ENCODE measurements at regions not wholly inside any gene's neighbourhood (a gene's known extent, or its start where the extent isn't known, plus 50 kb on each side); places are given as distances from the start of the nearest gene placed in this dataset.

DNA sequence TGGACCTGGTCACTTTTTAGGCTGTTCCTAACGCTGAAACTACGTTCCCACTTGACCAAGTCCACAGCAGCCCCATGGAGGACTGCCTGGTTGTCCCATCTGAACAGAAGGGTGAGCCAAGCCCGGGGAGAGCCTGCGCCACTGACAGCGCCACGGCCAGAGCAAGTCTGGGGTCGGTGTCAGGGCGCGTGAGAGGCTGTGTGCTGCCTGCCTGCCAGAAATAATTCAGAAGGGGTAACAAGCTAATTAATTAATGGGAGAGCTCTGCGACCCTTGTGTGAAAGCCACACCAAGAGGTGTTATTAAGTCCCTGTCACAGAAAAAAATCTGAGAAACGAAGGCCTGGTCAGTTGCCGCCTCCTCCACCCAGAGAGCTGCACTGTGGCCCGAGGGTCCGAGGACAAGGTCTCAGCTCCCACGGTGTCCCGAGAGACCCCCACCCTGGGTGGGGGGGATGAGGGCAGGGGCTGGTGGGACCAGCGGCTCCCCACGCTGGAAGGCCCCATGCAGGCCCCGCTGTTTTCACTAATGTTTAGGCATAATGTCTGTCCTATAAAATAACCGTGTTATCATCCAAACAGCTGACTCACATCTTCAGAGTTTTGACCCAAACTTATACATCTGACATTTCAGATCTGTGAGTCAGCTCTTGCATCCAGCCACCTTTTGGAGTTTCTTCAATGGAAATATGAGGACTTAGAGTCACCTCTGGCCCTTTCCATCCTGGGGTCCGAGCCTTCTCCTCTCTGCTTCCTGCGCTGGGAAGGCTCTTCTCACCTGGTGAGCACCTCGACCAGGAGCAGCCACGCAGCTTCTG, 58.5 kb downstream of the DLL1 start:
- no peaks in the 10 kb centered on the region for H3K9me3 ChIP-seq (ENCODE audit: low read depth, low read length)
- no peaks in the 10 kb centered on the region for H3K27me3 ChIP-seq (ENCODE audit: insufficient read depth, low read length)
- H3K4me3 ChIP-seq (ENCODE audit: low read length): no peak overlapping the region
- no peaks in the 10 kb centered on the region for H3K4me1 ChIP-seq (ENCODE audit: insufficient read depth, low read length)

DNA sequence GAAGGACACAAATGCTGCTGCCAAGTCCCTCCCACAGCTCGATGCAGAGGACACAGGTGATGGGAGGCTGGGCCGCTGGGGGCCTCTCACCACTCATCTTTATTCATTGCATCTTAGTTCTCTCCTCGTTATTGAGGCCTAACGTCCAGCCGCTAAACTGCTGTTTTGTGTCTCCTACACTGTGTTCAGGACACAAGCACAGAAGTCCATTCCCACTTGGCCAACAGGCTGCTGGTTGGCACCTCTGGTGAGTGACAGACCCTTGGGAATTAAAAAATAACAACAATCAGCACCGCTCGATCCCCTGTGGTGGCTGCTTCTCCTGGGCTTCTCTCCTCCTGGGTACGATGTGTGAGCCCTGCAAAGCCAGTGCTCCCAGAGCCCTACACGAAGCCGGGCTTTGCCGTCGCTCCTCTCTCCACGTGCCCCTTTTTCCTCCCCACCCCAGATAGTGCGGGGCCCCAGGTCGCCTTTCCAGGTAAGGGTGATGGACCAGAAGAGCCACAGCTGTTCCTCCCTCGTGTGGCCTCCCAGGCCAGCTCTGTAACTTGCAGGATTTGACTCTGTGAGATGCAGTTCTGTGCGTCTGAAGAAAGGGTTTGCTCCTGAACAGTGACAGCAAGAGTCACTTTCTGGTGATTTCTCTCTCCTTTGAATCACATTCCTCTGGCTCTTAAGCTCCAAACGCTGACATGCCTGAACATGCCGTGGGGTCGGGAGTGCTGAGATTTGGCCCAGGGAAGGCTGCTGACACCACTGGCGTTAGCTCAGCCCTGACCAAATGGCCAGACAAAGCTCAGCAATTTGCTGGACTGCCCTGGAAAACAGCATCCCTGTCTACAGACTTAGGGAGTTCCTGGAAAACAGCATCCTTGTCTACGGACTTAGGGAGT, 59.3 kb downstream of the DLL1 start:
- Histone ChIP-seq H3K9me3 (ENCODE audit: low read depth, low read length) (no peaks in the 10 kb centered on the region), H3K4me1 (ENCODE audit: insufficient read depth, low read length) (no peaks in the 10 kb centered on the region), H3K4me3 (ENCODE audit: low read length) (no peak overlapping the region), H3K27me3 (ENCODE audit: insufficient read depth, low read length) (no peaks in the 10 kb centered on the region)

DNA sequence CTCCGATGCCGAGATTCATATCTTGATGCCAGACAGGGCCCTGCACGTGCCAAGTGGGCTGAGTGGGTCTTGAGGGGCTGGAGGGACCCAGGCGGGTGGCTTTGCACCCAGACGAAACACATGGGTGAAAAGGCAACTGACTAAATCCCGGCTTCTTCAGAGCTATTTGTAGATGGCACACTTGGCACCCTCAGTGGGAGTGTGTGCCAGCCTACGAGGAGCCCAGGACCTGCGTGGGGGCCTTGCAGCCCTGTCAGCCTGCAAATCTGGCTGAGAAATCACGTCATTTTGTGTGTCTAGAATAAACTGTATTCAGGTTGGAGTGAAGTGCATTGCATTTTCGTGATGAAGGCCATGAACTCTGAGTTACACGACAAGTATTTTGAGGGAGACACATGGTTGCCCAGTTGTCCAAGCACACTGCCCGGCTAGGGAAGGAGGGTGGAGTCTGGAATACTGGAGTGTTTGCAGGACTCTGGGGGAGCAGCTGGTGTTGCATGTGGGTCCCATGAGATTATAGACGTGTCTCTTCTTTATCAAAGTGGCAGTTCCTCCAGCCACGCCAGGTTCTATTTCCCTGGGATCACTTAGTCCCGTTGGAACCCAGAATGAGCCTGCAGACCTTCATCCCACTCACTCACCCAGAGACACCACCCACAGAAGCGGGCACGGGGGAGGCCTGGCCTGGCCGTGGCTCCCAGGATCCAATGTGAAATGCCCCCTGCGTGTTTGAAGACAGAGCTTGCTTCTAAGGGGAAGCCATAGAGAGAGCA, 60.2 kb downstream of the DLL1 start:
- H3K4me1 ChIP-seq (ENCODE audit: insufficient read depth, low read length): no peaks in the 10 kb centered on the region
- H3K9me3 ChIP-seq (ENCODE audit: low read depth, low read length): no peaks in the 10 kb centered on the region
- no peaks in the 10 kb centered on the region for H3K27me3 ChIP-seq (ENCODE audit: insufficient read depth, low read length)
- H3K4me3 ChIP-seq (ENCODE audit: low read length): no peak overlapping the region

DNA sequence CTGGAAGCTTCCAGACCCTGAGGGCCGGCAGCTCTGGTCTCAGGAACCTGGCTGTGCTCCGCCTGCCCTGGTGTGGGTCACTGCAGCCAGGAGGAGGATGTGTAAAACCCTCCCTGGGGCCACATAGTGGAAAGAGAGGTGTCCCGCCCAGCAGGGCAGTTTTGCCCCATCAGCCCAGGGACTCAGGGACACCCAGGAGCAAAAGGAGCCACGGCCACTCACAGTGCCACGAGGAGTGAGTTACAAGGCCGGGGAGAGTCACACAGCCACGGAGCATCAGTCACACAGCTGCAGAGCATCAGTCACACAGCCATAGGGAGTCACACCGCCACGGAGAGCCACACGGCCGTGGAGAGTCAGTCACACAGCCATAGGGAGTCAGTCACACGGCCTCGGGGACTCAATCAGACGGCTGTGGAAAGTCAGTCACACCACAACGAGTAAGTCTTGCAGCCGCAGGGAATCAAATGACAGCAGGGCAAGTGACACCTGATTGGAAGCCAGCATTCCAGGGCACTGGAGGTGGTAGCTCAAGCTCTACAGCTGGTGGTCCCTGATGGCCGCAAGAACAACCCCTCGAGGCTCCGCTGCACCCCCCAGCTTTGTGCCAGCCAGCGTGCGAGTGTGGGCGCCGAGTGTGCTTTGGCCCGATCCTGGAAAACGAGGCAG, 60.9 kb downstream of the DLL1 start:
- H3K4me1 ChIP-seq (ENCODE audit: insufficient read depth, low read length): no peaks in the 10 kb centered on the region
- H3K4me3 ChIP-seq (ENCODE audit: low read length): no peak overlapping the region
- H3K9me3 ChIP-seq (ENCODE audit: low read depth, low read length): no peaks in the 10 kb centered on the region
- H3K27me3 ChIP-seq (ENCODE audit: insufficient read depth, low read length): no peaks in the 10 kb centered on the region

DNA sequence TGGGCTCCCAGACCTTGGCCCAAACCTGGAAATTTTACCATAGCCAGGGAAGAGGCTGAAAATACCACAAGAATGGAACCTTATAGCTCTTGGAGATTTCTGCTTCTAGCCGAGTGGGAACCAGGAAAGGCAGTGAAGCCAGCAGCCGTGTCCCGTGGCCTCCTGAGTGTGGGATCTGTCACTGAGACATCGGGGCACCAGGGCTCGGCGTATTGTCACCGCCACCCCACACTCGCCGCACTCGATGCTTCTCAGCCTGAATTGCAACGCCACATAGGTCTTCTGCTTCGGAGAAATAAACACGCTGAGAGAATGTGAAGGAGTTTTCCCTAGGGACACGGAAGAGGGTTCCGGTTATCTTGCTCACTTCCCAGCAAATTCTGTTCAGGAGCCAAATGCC, 61.5 kb downstream of the DLL1 start:
- no peak overlapping the region for H3K4me3 ChIP-seq (ENCODE audit: low read length)
- H3K9me3 ChIP-seq (ENCODE audit: low read depth, low read length): no peaks in the 10 kb centered on the region
- H3K27me3 ChIP-seq (ENCODE audit: insufficient read depth, low read length): no peaks in the 10 kb centered on the region
- no peaks in the 10 kb centered on the region for H3K4me1 ChIP-seq (ENCODE audit: insufficient read depth, low read length)

DNA sequence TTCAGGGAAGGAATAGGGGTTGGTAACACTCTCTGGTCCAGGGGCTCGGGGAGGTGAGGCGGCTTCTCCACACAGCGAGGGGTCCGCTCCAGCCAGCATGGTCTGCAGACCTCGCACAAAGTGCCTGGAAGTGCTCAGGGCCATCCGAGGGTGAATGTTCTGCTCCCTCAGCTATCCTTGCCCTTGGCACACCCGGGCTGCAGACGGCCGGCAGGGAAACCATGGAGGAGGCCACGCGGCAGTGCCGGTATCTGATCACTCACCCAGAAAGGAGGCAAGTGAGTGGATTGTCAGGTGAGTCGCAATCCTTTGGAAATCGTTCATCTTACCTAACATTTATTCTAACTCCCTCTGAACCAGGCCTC, 62.0 kb downstream of the DLL1 start:
- no peaks in the 10 kb centered on the region for H3K9me3 ChIP-seq (ENCODE audit: low read depth, low read length)
- no peaks in the 10 kb centered on the region for H3K27me3 ChIP-seq (ENCODE audit: insufficient read depth, low read length)
- no peaks in the 10 kb centered on the region for H3K4me1 ChIP-seq (ENCODE audit: insufficient read depth, low read length)
- no peak overlapping the region for H3K4me3 ChIP-seq (ENCODE audit: low read length)

DNA sequence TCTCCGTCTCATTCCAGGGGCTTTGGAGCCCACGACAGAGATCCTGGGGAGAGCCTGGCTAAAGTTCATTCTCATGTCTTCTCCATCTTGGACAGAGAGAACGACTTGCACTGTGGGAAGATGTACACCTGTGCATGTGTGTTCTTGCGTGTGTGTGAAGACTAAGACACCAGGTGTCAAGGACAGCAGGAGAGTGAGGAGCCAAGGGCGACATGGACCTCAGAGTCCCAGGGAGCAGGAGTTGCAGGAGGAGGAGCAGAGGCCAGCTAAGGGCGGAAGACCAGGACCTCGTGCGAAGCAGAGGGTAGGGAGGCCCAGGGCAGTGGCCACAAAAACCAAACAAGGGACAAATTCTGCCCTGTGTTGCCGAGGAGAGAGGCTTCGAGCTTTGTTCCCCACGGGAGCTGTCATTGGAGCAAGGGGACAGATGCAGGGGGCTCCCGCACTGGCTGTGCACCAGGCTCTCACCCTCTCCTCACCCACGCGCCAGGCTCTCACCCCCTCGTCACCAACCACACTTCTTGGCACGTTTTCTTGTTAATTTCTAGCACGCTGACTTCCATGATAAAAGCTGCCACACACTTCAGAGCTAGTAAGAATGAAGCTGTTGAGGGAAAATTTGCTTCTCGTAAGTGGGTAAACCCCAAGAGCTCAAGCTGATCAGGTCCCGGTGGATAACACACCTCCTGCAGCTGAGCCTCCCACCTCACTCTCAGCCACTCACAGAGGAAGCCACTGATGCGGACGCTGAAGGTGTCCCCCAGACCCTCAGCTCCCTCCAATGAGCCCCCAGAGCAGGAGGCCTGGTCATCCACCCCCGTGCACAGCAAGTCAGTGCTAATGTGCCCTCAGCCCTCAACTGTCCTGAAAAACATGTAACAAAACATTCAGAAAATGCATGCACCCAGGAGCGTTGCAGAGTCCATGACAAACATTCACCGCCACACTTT, 62.6 kb downstream of the DLL1 start:
- no peaks in the 10 kb centered on the region for H3K27me3 ChIP-seq (ENCODE audit: insufficient read depth, low read length)
- no peak overlapping the region for H3K4me3 ChIP-seq (ENCODE audit: low read length)
- no peaks in the 10 kb centered on the region for H3K9me3 ChIP-seq (ENCODE audit: low read depth, low read length)
- peaks cover 1% of the 10 kb centered on the region for H3K4me1 ChIP-seq (ENCODE audit: insufficient read depth, low read length)

DNA sequence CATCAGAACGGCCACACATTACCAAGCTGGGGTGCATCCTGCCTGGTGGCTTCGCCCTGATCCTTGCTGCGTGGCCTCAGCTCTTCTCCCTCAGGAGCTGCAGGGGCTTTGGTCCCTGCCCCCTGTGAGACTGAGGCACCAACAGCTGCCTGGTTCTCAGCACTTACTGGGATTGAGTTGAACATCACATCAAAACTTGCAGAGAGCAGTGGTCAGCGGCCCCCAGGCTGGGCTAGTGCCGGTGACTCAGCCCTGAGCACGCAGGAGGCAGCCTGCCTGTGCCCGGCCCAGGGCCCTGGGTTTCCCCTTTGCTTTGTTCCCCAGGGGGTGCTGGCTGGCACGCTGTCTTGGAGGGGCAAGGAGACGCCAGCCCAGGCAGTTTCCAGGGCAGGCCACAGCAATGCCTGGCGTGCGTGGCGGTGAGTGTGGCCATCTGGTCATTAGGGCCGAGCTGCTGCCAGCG, 63.3 kb downstream of the DLL1 start:
- Histone ChIP-seq H3K27me3 (ENCODE audit: insufficient read depth, low read length) (no peaks in the 10 kb centered on the region), H3K9me3 (ENCODE audit: low read depth, low read length) (no peaks in the 10 kb centered on the region), H3K4me3 (ENCODE audit: low read length) (no peak overlapping the region), H3K4me1 (ENCODE audit: insufficient read depth, low read length) (peaks cover 8% of the 10 kb centered on the region)

DNA sequence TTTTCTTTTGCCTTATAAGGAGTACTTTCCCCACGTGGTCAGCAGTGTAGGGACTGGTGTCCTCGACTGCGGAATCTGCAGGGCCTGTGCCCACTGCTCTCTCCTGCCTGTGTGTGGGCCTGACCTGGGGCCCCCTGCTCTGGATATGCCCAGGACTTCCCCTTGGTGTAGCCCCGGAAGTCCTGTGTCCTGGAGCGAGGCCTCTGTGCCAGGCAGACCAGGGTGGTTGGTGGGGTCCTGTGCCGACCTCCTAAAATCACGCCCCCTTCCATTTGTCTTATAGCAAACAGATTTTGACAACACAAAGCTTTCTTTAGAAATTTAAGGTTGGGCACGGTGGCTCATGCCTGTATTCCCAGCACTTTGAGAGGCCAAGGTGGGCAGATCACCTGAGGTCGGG, 64.2 kb downstream of the DLL1 start:
- no peaks in the 10 kb centered on the region for H3K27me3 ChIP-seq (ENCODE audit: insufficient read depth, low read length)
- peaks cover 10% of the 10 kb centered on the region for H3K4me1 ChIP-seq (ENCODE audit: insufficient read depth, low read length)
- H3K9me3 ChIP-seq (ENCODE audit: low read depth, low read length): no peaks in the 10 kb centered on the region
- H3K4me3 ChIP-seq (ENCODE audit: low read length): no peak overlapping the region

DNA sequence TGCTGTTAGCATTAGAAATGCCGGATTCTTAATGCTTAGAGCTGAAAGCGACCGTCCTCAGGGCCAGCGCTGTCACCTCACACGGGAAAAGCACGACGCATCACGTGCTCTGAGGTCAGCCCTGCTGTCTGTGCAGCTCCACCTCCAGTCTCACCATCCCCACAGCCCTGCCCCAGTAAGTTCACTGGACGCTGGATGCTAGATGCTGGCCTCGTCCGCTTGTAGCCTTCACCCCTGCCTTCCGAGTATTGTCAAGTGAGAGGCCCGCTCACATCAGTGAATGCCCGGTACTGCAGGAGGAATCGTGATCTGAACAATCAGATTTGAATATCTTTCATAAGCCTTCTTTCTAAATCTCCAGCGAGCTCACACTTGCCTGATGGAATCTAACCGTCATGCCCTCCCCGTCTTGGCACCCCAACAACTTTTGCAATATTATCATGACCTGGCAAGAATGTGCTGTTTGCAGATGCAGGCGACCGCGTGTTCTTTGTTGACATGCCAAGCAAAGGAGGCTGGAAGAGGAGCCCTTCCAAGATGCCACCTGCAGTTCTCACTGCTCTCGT, 64.9 kb downstream of the DLL1 start:
- Histone ChIP-seq H3K4me3 (ENCODE audit: low read length) (no peak overlapping the region), H3K9me3 (ENCODE audit: low read depth, low read length) (no peaks in the 10 kb centered on the region), H3K27me3 (ENCODE audit: insufficient read depth, low read length) (no peaks in the 10 kb centered on the region), H3K4me1 (ENCODE audit: insufficient read depth, low read length) (peaks cover 10% of the 10 kb centered on the region)

DNA sequence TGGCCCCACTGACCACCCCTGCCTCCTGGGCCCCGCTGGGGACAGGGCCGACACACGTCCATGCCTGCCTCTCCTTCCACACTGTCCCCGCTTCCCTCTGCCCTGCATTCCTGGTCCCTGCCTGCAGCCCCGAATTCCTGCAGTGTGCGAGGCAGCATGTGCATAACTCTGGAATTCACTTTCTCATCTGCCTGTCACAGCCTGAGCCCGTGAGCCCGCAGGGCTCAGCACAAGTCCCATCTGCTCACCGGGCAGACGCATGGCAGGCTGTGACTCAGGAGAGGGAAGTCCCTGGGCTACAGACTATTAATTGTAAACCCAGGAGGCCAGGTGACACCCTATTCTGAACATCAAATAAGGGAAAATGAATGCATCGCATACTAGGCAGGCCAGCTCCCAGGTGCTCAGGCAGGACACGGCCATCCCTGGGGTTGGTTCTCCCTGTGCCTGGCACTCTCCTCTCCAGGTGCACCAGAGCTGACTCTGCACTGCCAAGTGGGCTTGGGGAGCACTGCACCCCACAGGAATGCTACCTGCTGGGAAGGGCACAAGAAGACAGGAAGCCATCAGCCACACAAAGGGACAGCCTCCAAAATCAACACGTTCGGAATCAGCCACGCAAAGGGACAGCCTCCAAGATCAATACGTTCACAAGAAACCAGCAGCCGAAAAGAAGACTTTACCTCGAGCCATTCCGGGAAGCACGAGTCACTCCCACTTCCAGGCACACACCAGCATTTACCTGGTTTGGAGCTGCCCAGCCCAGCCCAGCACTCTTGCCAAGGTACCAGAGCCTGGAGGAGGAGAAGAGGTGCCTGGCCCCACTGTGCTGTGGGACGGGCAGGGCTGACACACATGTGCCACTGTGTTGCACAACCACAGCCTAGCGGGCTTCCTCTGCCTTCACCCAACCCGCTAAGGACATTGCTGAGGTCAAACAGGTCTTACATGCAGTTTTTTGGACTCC, 65.9 kb downstream of the DLL1 start:
- Histone ChIP-seq H3K4me1 (ENCODE audit: insufficient read depth, low read length) (peaks cover 10% of the 10 kb centered on the region), H3K9me3 (ENCODE audit: low read depth, low read length) (no peaks in the 10 kb centered on the region), H3K4me3 (ENCODE audit: low read length) (no peak overlapping the region), H3K27me3 (ENCODE audit: insufficient read depth, low read length) (no peaks in the 10 kb centered on the region)

DNA sequence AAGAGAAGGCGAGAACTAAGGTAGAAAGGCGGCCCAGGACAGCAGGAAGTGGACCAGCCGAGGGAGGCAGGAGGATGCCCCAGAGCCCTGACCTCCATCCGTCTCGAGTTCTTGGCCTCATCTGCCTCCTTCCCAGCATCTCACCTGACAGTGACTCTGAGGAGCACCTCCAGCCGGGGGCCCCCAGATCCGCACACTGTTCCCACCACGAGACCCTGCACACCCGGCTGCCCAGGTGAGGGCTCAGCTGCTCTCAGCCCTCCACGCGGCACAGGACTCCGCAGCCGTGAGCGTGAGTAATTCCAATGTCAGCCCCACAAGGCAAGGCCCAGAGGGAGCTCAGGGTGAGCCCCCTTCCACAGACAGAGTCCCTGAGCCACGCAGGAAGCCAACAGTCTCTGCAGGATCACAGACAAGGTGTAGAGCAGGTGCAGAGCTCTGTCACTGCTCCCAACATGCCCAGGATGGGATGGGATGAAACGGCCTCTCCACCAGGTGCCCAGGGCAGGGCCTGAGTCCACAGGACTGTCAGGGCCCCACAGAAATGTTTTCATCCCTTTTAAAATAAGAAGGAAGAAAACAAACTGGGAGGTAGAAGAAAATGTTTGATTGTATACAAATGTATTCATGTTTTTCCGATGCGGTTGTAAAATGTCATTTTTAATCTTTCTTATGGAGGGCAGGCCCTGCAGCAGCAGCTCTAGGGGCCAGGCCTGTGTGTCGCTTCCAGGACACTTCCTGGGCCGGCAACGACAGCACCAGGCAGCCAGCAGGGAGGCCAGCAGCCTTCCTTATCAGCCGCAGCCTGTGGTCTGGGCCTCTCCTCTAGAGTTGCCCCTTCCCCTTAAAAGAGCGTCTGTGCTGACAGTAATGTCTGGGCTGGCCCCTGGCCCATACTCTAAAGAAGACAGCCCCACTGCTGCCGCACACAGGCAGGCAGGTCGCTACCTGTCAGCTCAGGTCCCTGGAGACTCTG, 66.9 kb downstream of the DLL1 start:
- Histone ChIP-seq H3K9me3 (ENCODE audit: low read depth, low read length) (no peaks in the 10 kb centered on the region), H3K4me1 (ENCODE audit: insufficient read depth, low read length) (peaks cover 10% of the 10 kb centered on the region), H3K4me3 (ENCODE audit: low read length) (no peak overlapping the region), H3K27me3 (ENCODE audit: insufficient read depth, low read length) (no peaks in the 10 kb centered on the region)

All from mononuclear cell (primary cell).